ENCODE measurements at regions not wholly inside any gene's neighbourhood (a gene's known extent, or its start where the extent isn't known, plus 50 kb on each side); places are given as distances from the start of the nearest gene placed in this dataset.

- WGBS, 2 donors: 68% methylated on average over 2 of the region's 2 CpGs
- Histone ChIP-seq H3K27me3 (no peaks in the 10 kb centered on the region), H3K9me3 (no peaks in the 10 kb centered on the region), H3K27ac (no peak overlapping the region), H3K4me1 (no peaks in the 10 kb centered on the region), H3K36me3 (ENCODE audit: low read depth, missing control alignments) (no peaks in the 10 kb centered on the region), H3K4me3 (no peak overlapping the region)
- TF ChIP-seq CTCF (IDR thresholded peaks at IDR 0.05) (no peak), POLR2A (IDR thresholded peaks at IDR 0.05) (no peak)
- intact Hi-C loops (cut with DNase I; ENCODE audit: low total_unique reads): no loop called here
- DNase-seq: no peak
Observed at GRCh38 chr4:10283761-10284160, 167.2 kb upstream of the WDR1 start.

GRCh38 chr4:10281996-10282395 is 165.4 kb upstream of the WDR1 start:
- 45 to 55% methylated on average over 3 of the region's 3 CpGs for WGBS, 2 donors
- H3K4me1 ChIP-seq: no peaks in the 10 kb centered on the region
- no peak overlapping the region for H3K27ac ChIP-seq
- no peaks in the 10 kb centered on the region for H3K36me3 ChIP-seq (ENCODE audit: low read depth, missing control alignments)
- no peak overlapping the region for H3K4me3 ChIP-seq
- DNase-seq: no peak
- intact Hi-C loops (cut with DNase I; ENCODE audit: low total_unique reads): no loop called here
- H3K9me3 ChIP-seq: no peaks in the 10 kb centered on the region
- no peaks in the 10 kb centered on the region for H3K27me3 ChIP-seq
- TF ChIP-seq CTCF (IDR thresholded peaks at IDR 0.05) (no peak), POLR2A (IDR thresholded peaks at IDR 0.05) (no peak)

- Histone ChIP-seq H3K27ac (no peak overlapping the region), H3K4me3 (no peak overlapping the region), H3K4me1 (no peaks in the 10 kb centered on the region), H3K9me3 (no peaks in the 10 kb centered on the region), H3K36me3 (ENCODE audit: low read depth, missing control alignments) (no peaks in the 10 kb centered on the region), H3K27me3 (no peaks in the 10 kb centered on the region)
- intact Hi-C loops (cut with DNase I; ENCODE audit: low total_unique reads): no loop called here
- DNase-seq: no peak
- 60 to 72% methylated on average over 7 of the region's 7 CpGs for WGBS, 2 donors
- TF ChIP-seq CTCF (IDR thresholded peaks at IDR 0.05): no peak
- no peak for TF ChIP-seq POLR2A (IDR thresholded peaks at IDR 0.05)
Observed at GRCh38 chr4:10279261-10279660, 162.7 kb upstream of the WDR1 start.

- H3K4me3 ChIP-seq: no peak overlapping the region
- 56 to 80% methylated on average over 5 of the region's 5 CpGs for WGBS, 2 donors
- DNase-seq: no peak
- intact Hi-C loops (cut with DNase I; ENCODE audit: low total_unique reads): no loop called here
- no peaks in the 10 kb centered on the region for H3K4me1 ChIP-seq
- no peak for TF ChIP-seq POLR2A (IDR thresholded peaks at IDR 0.05)
- TF ChIP-seq CTCF (IDR thresholded peaks at IDR 0.05): no peak
- H3K27me3 ChIP-seq: no peaks in the 10 kb centered on the region
- no peaks in the 10 kb centered on the region for H3K36me3 ChIP-seq (ENCODE audit: low read depth, missing control alignments)
- H3K9me3 ChIP-seq: no peaks in the 10 kb centered on the region
- H3K27ac ChIP-seq: no peak overlapping the region
Observed at GRCh38 chr4:10278071-10278470, 161.5 kb upstream of the WDR1 start.

- Histone ChIP-seq H3K4me1 (no peaks in the 10 kb centered on the region), H3K27ac (no peak overlapping the region), H3K4me3 (no peak overlapping the region), H3K9me3 (no peaks in the 10 kb centered on the region), H3K27me3 (no peaks in the 10 kb centered on the region), H3K36me3 (ENCODE audit: low read depth, missing control alignments) (no peaks in the 10 kb centered on the region)
- no peak for DNase-seq
- no peak for TF ChIP-seq POLR2A (IDR thresholded peaks at IDR 0.05)
- WGBS, 2 donors: 64 to 78% methylated on average over 4 of the region's 4 CpGs
- intact Hi-C loops (cut with DNase I; ENCODE audit: low total_unique reads): no loop called here
Observed at GRCh38 chr4:10276152-10276551, 159.6 kb upstream of the WDR1 start.

Measured in testis (tissue), 2 donors.